A673 (cell line): ENCODE measurements at regions not wholly inside any gene's neighbourhood (a gene's known extent, or its start where the extent isn't known, plus 50 kb on each side); places are given as distances from the start of the nearest gene placed in this dataset.

Experiments
- BruUV-seq: library from RNA; stranded (reverse); fragments of 400-500 nt; replicated peaks from 2 replicates; lab custom pipeline; 2021; lab: Mats Ljungman, UMichigan
- CTCF ChIA-PET: fragments of 300-600 bp; sonication (Branson Sonifier 250); formaldehyde crosslinking; loops from one replicate; lab custom pipeline; 2022; ENCODE audit warnings: antibody characterized with exemption; lab: Charles Lee
- POLR2A ChIA-PET: fragments of 300-600 bp; sonication (Branson Sonifier 250); formaldehyde crosslinking; loops from one replicate; lab custom pipeline; 2022; ENCODE audit warnings: antibody characterized with exemption; ENCODE audit not compliant: low non-redundant PET; lab: Charles Lee
- DNase-seq: peaks from one replicate; pipeline ENCODE4 v3.0.0-alpha.2; 2015; ENCODE audit warnings: low spot score
- H3K27ac ChIP-seq: fragments of 200-600 bp; sonication (generic); 2 replicates; pipeline ENCODE4 v1.5.1; 2016; ENCODE audit warnings: mixed run types, low read depth, mild to moderate bottlenecking, mixed read lengths, antibody characterized with exemption, low read length; ENCODE audit not compliant: poor library complexity, severe bottlenecking
- H3K27me3 ChIP-seq: fragments of 200-600 bp; sonication (generic); replicated peaks from 2 replicates; pipeline ENCODE4 v1.6.1; 2017; ENCODE audit warnings: mixed run types, low read depth, mild to moderate bottlenecking, mixed read lengths, antibody characterized with exemption, low read length; ENCODE audit not compliant: insufficient read depth, poor library complexity
- H3K36me3 ChIP-seq: fragments of 200-600 bp; sonication (generic); 2 replicates; pipeline ENCODE4 v1.6.1; 2016; ENCODE audit warnings: mixed run types, mild to moderate bottlenecking, mixed read lengths, antibody characterized with exemption, low read length; ENCODE audit not compliant: insufficient read depth, poor library complexity, severe bottlenecking
- H3K4me1 ChIP-seq: fragments of 200-600 bp; sonication (generic); 2 replicates; pipeline ENCODE4 v1.6.1; 2017; ENCODE audit warnings: mixed run types, mild to moderate bottlenecking, mixed read lengths, antibody characterized with exemption, low read length; ENCODE audit not compliant: insufficient read depth, poor library complexity, severe bottlenecking
- H3K4me3 ChIP-seq: fragments of 200-600 bp; sonication (generic); 2 replicates; pipeline ENCODE4 v1.5.1; 2016; ENCODE audit warnings: low read depth, mixed run types, mild to moderate bottlenecking, mixed read lengths, low read length; ENCODE audit not compliant: poor library complexity, severe bottlenecking
- H3K9me3 ChIP-seq: fragments of 200-600 bp; sonication (generic); 2 replicates; pipeline ENCODE4 v1.6.1; 2016; ENCODE audit warnings: mixed run types, low read depth, mild to moderate bottlenecking, mixed read lengths, antibody characterized with exemption, low read length; ENCODE audit not compliant: poor library complexity, severe bottlenecking
- CTCF ChIP-seq: fragments of 300-800, 200-600 bp; sonication (generic); conservative IDR thresholded peaks from 2 replicates; pipeline ENCODE4 v1.5.1; 2017; ENCODE audit warnings: low read depth, mild to moderate bottlenecking, antibody characterized with exemption, low read length, moderate library complexity, mixed read lengths
- EZH2 ChIP-seq: fragments of 200-600 bp; sonication (generic); IDR thresholded peaks from 2 replicates; pipeline ENCODE4 v1.6.1; 2017; ENCODE audit warnings: borderline replicate concordance, low read depth, mild to moderate bottlenecking, mixed read lengths, antibody characterized with exemption, low read length; ENCODE audit not compliant: poor library complexity, severe bottlenecking
- intact Hi-C: fragments of 100-400 bp; cut with micrococcal nuclease; formaldehyde crosslinking; loops from one replicate; pipeline ENCODE4 v1.10.0; 2022; ENCODE audit not compliant: unreplicated experiment

- TF ChIP-seq CTCF (no peak), EZH2 (no peak)
- Histone ChIP-seq H3K4me3 (no peak overlapping the region), H3K9me3 (no peaks in the 10 kb centered on the region), H3K4me1 (no peaks in the 10 kb centered on the region), H3K27ac (no peak overlapping the region), H3K36me3 (no peaks in the 10 kb centered on the region), H3K27me3 (no peaks in the 10 kb centered on the region)
- no peak for DNase-seq
- BruUV-seq: no TSS peak
- intact Hi-C loops: no loop called here
- POLR2A ChIA-PET: no interaction called here
- CTCF ChIA-PET: no interaction called here
Observed at GRCh38 chr22:47619631-47620030, 857.2 kb downstream of the TBC1D22A start.

- Histone ChIP-seq H3K4me3 (no peak overlapping the region), H3K27ac (no peak overlapping the region), H3K27me3 (no peaks in the 10 kb centered on the region), H3K36me3 (no peaks in the 10 kb centered on the region), H3K4me1 (no peaks in the 10 kb centered on the region), H3K9me3 (no peaks in the 10 kb centered on the region)
- ChIA-PET POLR2A (no interaction called here), CTCF (no interaction called here)
- TF ChIP-seq CTCF (no peak), EZH2 (no peak)
- BruUV-seq: no TSS peak
- intact Hi-C loops: no loop called here
- no peak for DNase-seq
Observed at GRCh38 chr22:47618180-47619010, 855.9 kb downstream of the TBC1D22A start.

- no peak for TF ChIP-seq CTCF
- no peak for TF ChIP-seq EZH2
- Histone ChIP-seq H3K27me3 (no peaks in the 10 kb centered on the region), H3K9me3 (no peaks in the 10 kb centered on the region), H3K4me3 (no peak overlapping the region), H3K4me1 (no peaks in the 10 kb centered on the region), H3K36me3 (no peaks in the 10 kb centered on the region), H3K27ac (no peak overlapping the region)
- POLR2A ChIA-PET: no interaction called here
- intact Hi-C loops: no loop called here
- CTCF ChIA-PET: no interaction called here
- no TSS peak for BruUV-seq
- no peak for DNase-seq
Observed at GRCh38 chr22:47617186-47617585, 854.7 kb downstream of the TBC1D22A start.
